ENCODE measurements at regions not wholly inside any gene's neighbourhood (a gene's known extent, or its start where the extent isn't known, plus 50 kb on each side); places are given as distances from the start of the nearest gene placed in this dataset.

- Histone ChIP-seq H3K27me3 (no peaks in the 10 kb centered on the region), H3K36me3 (no peaks in the 10 kb centered on the region), H3K4me1 (peaks cover 0 to 4% (median 0%) of the 10 kb centered on the region in 12 donors), H3K27ac (no peak overlapping the region), H3K4me3 (no peak overlapping the region), H3K9me3 (no peaks in the 10 kb centered on the region)
- TF ChIP-seq POLR2A (IDR thresholded peaks at IDR 0.05) (no peak), CTCF (IDR thresholded peaks at IDR 0.05) (peak; percentile 40 to 79 (median 69))
- intact Hi-C loops (cut with DNase I) = loop anchor here in 2 of 10 donors (5.0 kb wide), 1 partner anchor 92 kb away; the partner anchor contains the start of gene HAO2 (in 2 of the 2)
- DNase-seq (peak in 2 of 5 donors; percentile 16 to 30), ATAC-seq (peak in 1 of 4 donors; percentile 36)
- 45 to 50% (median 48%) methylated on average over 6 of the region's 6 CpGs for WGBS, 4 donors
Measured at GRCh38 chr1:119275145-119276134, 93.1 kb upstream of the HAO2 start.

GRCh38 chr1:119276558-119276957, 92.0 kb upstream of the HAO2 start:
- Histone ChIP-seq H3K4me3 (no peak overlapping the region), H3K4me1 (peaks cover 0 to 4% (median 0%) of the 10 kb centered on the region in 12 donors), H3K27ac (no peak overlapping the region), H3K36me3 (no peaks in the 10 kb centered on the region), H3K9me3 (no peaks in the 10 kb centered on the region), H3K27me3 (no peaks in the 10 kb centered on the region)
- TF ChIP-seq POLR2A (IDR thresholded peaks at IDR 0.05) = no peak
- no peak for TF ChIP-seq CTCF (IDR thresholded peaks at IDR 0.05)
- intact Hi-C loops (cut with DNase I) = loop anchor here in 2 of 10 donors (5.0 kb wide), 1 partner anchor 91 kb away; the partner anchor contains the start of gene HAO2 (in 2 of the 2)
- 89 to 98% (median 96%) methylated on average over 1 of the region's 1 CpG for WGBS, 4 donors
- DNase-seq = no peak
- no peak for ATAC-seq

- Histone ChIP-seq H3K4me3 (no peak overlapping the region), H3K27ac (no peak overlapping the region), H3K4me1 (peaks cover 0 to 4% (median 0%) of the 10 kb centered on the region in 12 donors), H3K27me3 (no peaks in the 10 kb centered on the region), H3K9me3 (no peaks in the 10 kb centered on the region), H3K36me3 (no peaks in the 10 kb centered on the region)
- intact Hi-C loops (cut with DNase I) = loop anchor here in 3 of 10 donors (5.0 to 10.0 kb wide), 2 partner anchors 85 to 88 kb away; partner anchors contain the start of gene HAO2 (in 3 of the 3)
- TF ChIP-seq CTCF (IDR thresholded peaks at IDR 0.05) (no peak), POLR2A (IDR thresholded peaks at IDR 0.05) (no peak)
- no peak for DNase-seq
- no peak for ATAC-seq
- WGBS, 4 donors = 62 to 72% (median 68%) methylated on average over 8 of the region's 8 CpGs
Measured at GRCh38 chr1:119279456-119280381, 88.9 kb upstream of the HAO2 start.
